HFFc6 (cell line): ENCODE measurements at regions not wholly inside any gene's neighbourhood (a gene's known extent, or its start where the extent isn't known, plus 50 kb on each side); places are given as distances from the start of the nearest gene placed in this dataset.
A peak's percentile ranks its signal among the peaks of the same experiment; 100 is the strongest.

Experiments
- DNase-seq: peaks from one replicate; pipeline ENCODE4 v3.0.0-alpha.2; 2018
- H3K27ac Mint-ChIP-seq: 2 replicates; pipeline ENCODE4 v1.8.0; 2020; ENCODE audit warnings: mild to moderate bottlenecking, mixed read lengths
- H3K27me3 Mint-ChIP-seq: 2 replicates; pipeline ENCODE4 v1.8.0; 2021; ENCODE audit warnings: mild to moderate bottlenecking, moderate library complexity, mixed read lengths; ENCODE audit not compliant: insufficient read depth
- H3K36me3 Mint-ChIP-seq: 2 replicates; pipeline ENCODE4 v1.8.0; 2021; ENCODE audit warnings: low read depth, mixed read lengths
- H3K4me1 Mint-ChIP-seq: 2 replicates; pipeline ENCODE4 v1.8.0; 2020; ENCODE audit warnings: low read depth, mixed read lengths
- H3K4me3 Mint-ChIP-seq: 2 replicates; pipeline ENCODE4 v1.8.0; 2020; ENCODE audit warnings: mild to moderate bottlenecking, moderate library complexity, mixed read lengths
- H3K9me3 Mint-ChIP-seq: 2 replicates; pipeline ENCODE4 v1.8.0; 2020; ENCODE audit warnings: mild to moderate bottlenecking, mixed read lengths
- CTCF ChIP-seq: fragments of 200-600 bp; sonication (generic); IDR thresholded peaks from 2 replicates; pipeline ENCODE4 v1.5.0; 2021; ENCODE audit warnings: antibody characterized with exemption, mild to moderate bottlenecking

- Mint-ChIP-seq H3K27me3 (no peaks in the 10 kb centered on the region; the same call in 1 of the 2 replicates), H3K4me1 (peaks cover 98% of the 10 kb centered on the region), H3K27ac (peak overlapping the region; percentile 94), H3K9me3 (no peaks in the 10 kb centered on the region), H3K4me3 (0 out of 2 replicates have a peak overlapping the region, but pooled peaks have one; percentile 27), H3K36me3 (peaks cover 18% of the 10 kb centered on the region; the same call in 1 of the 2 replicates)
- TF ChIP-seq CTCF = no peak
- DNase-seq = peak; percentile 80
Observed at GRCh38 chr5:53422539-53422938, 57.9 kb upstream of the FST start.

- no peak for DNase-seq
- H3K27ac Mint-ChIP-seq = peak overlapping the region; percentile 43; the same call in 1 of the 2 replicates
- H3K36me3 Mint-ChIP-seq = peaks cover 13% of the 10 kb centered on the region; the same call in 1 of the 2 replicates
- TF ChIP-seq CTCF = no peak
- peaks cover 98% of the 10 kb centered on the region for H3K4me1 Mint-ChIP-seq
- H3K9me3 Mint-ChIP-seq = no peaks in the 10 kb centered on the region
- H3K27me3 Mint-ChIP-seq = no peaks in the 10 kb centered on the region
- H3K4me3 Mint-ChIP-seq = no peak overlapping the region
Observed at GRCh38 chr5:53423724-53424123, 56.7 kb upstream of the FST start.

- peaks cover 13% of the 10 kb centered on the region; the same call in 1 of the 2 replicates for H3K36me3 Mint-ChIP-seq
- H3K27ac Mint-ChIP-seq = peak overlapping the region; percentile 43
- TF ChIP-seq CTCF = peak; percentile 49
- no peaks in the 10 kb centered on the region for H3K9me3 Mint-ChIP-seq
- DNase-seq = peak; percentile 49
- no peaks in the 10 kb centered on the region for H3K27me3 Mint-ChIP-seq
- peak overlapping the region; percentile 20; the same call in 1 of the 2 replicates for H3K4me3 Mint-ChIP-seq
- peaks cover 98% of the 10 kb centered on the region for H3K4me1 Mint-ChIP-seq
Observed at GRCh38 chr5:53424686-53425615, 55.5 kb upstream of the FST start.

GRCh38 chr5:53425687-53426511 lies 54.5 kb upstream of the FST start:
- H3K4me3 Mint-ChIP-seq = no peak overlapping the region
- peaks cover 98% of the 10 kb centered on the region for H3K4me1 Mint-ChIP-seq
- H3K27me3 Mint-ChIP-seq = no peaks in the 10 kb centered on the region
- TF ChIP-seq CTCF = peak; percentile 72
- no peaks in the 10 kb centered on the region for H3K9me3 Mint-ChIP-seq
- no peak for DNase-seq
- H3K36me3 Mint-ChIP-seq = peaks cover 13% of the 10 kb centered on the region; the same call in 1 of the 2 replicates
- H3K27ac Mint-ChIP-seq = peak overlapping the region; percentile 43

GRCh38 chr5:53426512-53426830 lies 54.0 kb upstream of the FST start:
- Mint-ChIP-seq H3K4me1 (peaks cover 98% of the 10 kb centered on the region), H3K9me3 (no peaks in the 10 kb centered on the region), H3K27me3 (no peaks in the 10 kb centered on the region), H3K36me3 (peaks cover 13% of the 10 kb centered on the region; the same call in 1 of the 2 replicates), H3K27ac (no peak overlapping the region; the same call in 1 of the 2 replicates), H3K4me3 (no peak overlapping the region)
- DNase-seq = no peak
- TF ChIP-seq CTCF = no peak
